ENCODE measurements at regions not wholly inside any gene's neighbourhood (a gene's known extent, or its start where the extent isn't known, plus 50 kb on each side); places are given as distances from the start of the nearest gene placed in this dataset.

DNA sequence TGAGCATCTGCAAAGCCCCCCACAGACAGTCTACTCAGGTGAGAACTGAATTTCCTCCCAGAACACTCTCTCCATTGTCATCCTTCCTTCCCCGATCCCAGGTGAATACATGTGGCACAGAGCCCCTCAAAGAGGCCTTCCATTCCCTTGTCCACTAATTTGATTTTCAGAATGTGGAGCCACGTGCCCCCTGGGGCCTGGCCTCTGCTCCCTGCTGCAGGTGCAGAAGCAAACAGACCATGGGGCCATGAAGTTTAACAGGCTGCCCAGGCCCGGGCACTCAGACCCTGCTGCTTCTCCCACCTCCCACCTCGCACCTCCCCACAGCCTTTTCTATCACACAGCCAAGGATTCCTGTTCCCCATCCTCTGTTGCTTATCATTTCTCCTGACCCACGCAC lies 243.8 kb upstream of the RAB4A start:
- H3K79me2 ChIP-seq (ENCODE audit: low read depth), result no peaks in the 10 kb centered on the region
- CTCF ChIA-PET, result no interaction called here
- no peaks in the 10 kb centered on the region for H3K4me1 ChIP-seq (replicated peaks; ENCODE audit: insufficient read depth)
- POLR2A ChIA-PET (ENCODE audit: unreplicated experiment), result no interaction called here
- TF ChIP-seq, protein P1, sequence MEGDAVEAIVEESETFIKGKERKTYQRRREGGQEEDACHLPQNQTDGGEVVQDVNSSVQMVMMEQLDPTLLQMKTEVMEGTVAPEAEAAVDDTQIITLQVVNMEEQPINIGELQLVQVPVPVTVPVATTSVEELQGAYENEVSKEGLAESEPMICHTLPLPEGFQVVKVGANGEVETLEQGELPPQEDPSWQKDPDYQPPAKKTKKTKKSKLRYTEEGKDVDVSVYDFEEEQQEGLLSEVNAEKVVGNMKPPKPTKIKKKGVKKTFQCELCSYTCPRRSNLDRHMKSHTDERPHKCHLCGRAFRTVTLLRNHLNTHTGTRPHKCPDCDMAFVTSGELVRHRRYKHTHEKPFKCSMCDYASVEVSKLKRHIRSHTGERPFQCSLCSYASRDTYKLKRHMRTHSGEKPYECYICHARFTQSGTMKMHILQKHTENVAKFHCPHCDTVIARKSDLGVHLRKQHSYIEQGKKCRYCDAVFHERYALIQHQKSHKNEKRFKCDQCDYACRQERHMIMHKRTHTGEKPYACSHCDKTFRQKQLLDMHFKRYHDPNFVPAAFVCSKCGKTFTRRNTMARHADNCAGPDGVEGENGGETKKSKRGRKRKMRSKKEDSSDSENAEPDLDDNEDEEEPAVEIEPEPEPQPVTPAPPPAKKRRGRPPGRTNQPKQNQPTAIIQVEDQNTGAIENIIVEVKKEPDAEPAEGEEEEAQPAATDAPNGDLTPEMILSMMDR (conservative IDR thresholded peaks at IDR 0.05), result no peak
- TF ChIP-seq EZH2 (IDR thresholded peaks at IDR 0.05; ENCODE audit: low read depth), result no peak
- BruUV-seq (replicated peaks), result no TSS peak
- no peaks in the 10 kb centered on the region for H4K20me1 ChIP-seq (ENCODE audit: insufficient read depth)
- intact Hi-C loops (cut with micrococcal nuclease; ENCODE audit: unreplicated experiment), result no loop called here
- DNase-seq, result no peak
- no peaks in the 10 kb centered on the region for H3K9me2 ChIP-seq (ENCODE audit: insufficient read depth)
- no peaks in the 10 kb centered on the region for H3K9me3 ChIP-seq (ENCODE audit: insufficient read depth, low read depth)
- H2AFZ ChIP-seq, result no peak overlapping the region
- H3F3A ChIP-seq (ENCODE audit: insufficient read depth, low read depth), result no peaks in the 10 kb centered on the region
- H3K4me2 ChIP-seq, result no peak overlapping the region
- H3K36me3 ChIP-seq (ENCODE audit: low read depth), result no peaks in the 10 kb centered on the region
- no peak overlapping the region for H3K27ac ChIP-seq
- no peak overlapping the region for H3K4me3 ChIP-seq
- H3K27me3 ChIP-seq (ENCODE audit: insufficient read depth, low read depth), result peaks cover 15% of the 10 kb centered on the region; the same call in 1 of the 2 replicates

DNA sequence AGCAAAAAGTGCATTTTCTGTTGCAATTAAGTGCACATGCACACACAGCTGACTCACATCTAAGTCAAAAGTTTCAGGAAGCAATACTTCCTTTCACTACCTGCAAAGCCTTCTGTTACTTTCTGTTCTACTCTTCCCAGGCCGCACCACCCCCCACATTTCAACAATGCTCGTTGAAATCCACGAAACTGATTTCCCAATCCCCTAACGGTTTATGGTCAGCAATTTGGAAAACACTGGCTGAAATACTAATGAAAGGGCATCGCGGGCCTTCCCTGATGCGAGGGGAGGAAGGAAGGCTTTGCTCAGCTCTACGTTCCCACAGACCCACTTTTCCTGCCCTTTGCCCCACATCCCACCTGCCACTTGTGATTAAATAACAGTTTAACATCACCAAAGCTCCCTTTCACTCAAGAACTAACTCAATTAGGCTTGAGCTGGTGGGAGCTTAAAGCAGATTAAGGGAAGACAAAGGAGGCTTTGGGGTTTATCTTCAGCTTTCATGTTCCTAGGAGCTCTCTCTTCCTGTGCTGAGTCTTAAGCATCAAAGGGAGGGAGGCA lies 243.2 kb upstream of the RAB4A start:
- H3K27ac ChIP-seq, result no peak overlapping the region
- H3K4me1 ChIP-seq (replicated peaks; ENCODE audit: insufficient read depth), result no peaks in the 10 kb centered on the region
- H3K9me3 ChIP-seq (ENCODE audit: insufficient read depth, low read depth), result no peaks in the 10 kb centered on the region
- H3K79me2 ChIP-seq (ENCODE audit: low read depth), result no peaks in the 10 kb centered on the region
- H3K4me2 ChIP-seq, result no peak overlapping the region
- CTCF ChIA-PET, result no interaction called here
- H3K4me3 ChIP-seq, result no peak overlapping the region
- H3K27me3 ChIP-seq (ENCODE audit: insufficient read depth, low read depth), result peaks cover 17% of the 10 kb centered on the region; the same call in 1 of the 2 replicates
- no TSS peak for BruUV-seq (replicated peaks)
- no peaks in the 10 kb centered on the region for H3K9me2 ChIP-seq (ENCODE audit: insufficient read depth)
- H4K20me1 ChIP-seq (ENCODE audit: insufficient read depth), result no peaks in the 10 kb centered on the region
- no peak overlapping the region for H2AFZ ChIP-seq
- H3K36me3 ChIP-seq (ENCODE audit: low read depth), result no peaks in the 10 kb centered on the region
- no peaks in the 10 kb centered on the region for H3F3A ChIP-seq (ENCODE audit: insufficient read depth, low read depth)
- no peak for TF ChIP-seq EZH2 (IDR thresholded peaks at IDR 0.05; ENCODE audit: low read depth)
- TF ChIP-seq, protein P1 (conservative IDR thresholded peaks at IDR 0.05), result no peak
- peak in 1 of 2 experiments; percentile 47 for DNase-seq
- intact Hi-C loops (cut with micrococcal nuclease; ENCODE audit: unreplicated experiment), result no loop called here
- POLR2A ChIA-PET (ENCODE audit: unreplicated experiment), result no interaction called here

DNA sequence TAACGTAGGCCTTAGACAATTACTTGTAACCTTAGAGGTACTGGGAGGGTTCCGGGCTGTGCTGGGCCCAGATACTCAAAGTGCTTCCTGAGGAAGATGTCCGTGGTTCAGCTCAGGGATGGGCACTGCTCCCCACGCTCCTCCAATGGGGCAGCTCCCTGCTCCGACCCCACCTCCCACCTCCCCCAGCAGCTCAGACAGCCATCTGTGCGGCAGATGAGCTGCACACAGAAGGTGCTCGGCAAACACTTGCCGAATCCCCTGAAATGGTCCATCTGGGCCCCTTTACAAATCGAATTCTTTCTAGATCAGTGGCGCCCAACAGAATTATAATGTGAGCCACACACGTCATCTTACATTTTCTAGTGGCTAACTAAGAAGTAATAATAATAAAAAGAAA lies 242.4 kb upstream of the RAB4A start:
- Histone ChIP-seq H3K9me2 (ENCODE audit: insufficient read depth) (no peaks in the 10 kb centered on the region), H3K27me3 (ENCODE audit: insufficient read depth, low read depth) (peaks cover 25% of the 10 kb centered on the region; the same call in 1 of the 2 replicates), H3K9me3 (ENCODE audit: insufficient read depth, low read depth) (no peaks in the 10 kb centered on the region), H3K4me1 (replicated peaks; ENCODE audit: insufficient read depth) (no peaks in the 10 kb centered on the region), H3K79me2 (ENCODE audit: low read depth) (no peaks in the 10 kb centered on the region), H3K4me3 (no peak overlapping the region), H2AFZ (no peak overlapping the region), H3K36me3 (ENCODE audit: low read depth) (no peaks in the 10 kb centered on the region), H3K27ac (no peak overlapping the region), H3K4me2 (no peak overlapping the region), H4K20me1 (ENCODE audit: insufficient read depth) (no peaks in the 10 kb centered on the region), H3F3A (ENCODE audit: insufficient read depth, low read depth) (no peaks in the 10 kb centered on the region)
- TF ChIP-seq, protein P1 (conservative IDR thresholded peaks at IDR 0.05), result no peak
- TF ChIP-seq EZH2 (IDR thresholded peaks at IDR 0.05; ENCODE audit: low read depth), result no peak
- no TSS peak for BruUV-seq (replicated peaks)
- POLR2A ChIA-PET (ENCODE audit: unreplicated experiment), result no interaction called here
- intact Hi-C loops (cut with micrococcal nuclease; ENCODE audit: unreplicated experiment), result no loop called here
- CTCF ChIA-PET, result no interaction called here
- no peak for DNase-seq

Measured in PC-9 (cell line).